Epithelial cell of proximal tubule (primary cell): ENCODE measurements at regions not wholly inside any gene's neighbourhood (a gene's known extent, or its start where the extent isn't known, plus 50 kb on each side); places are given as distances from the start of the nearest gene placed in this dataset.

ENCODE experiments used
- DNase-seq: peaks from one replicate; pipeline ENCODE4 v3.0.0-alpha.2; 2011; ENCODE audit warnings: low read depth
- H3K4me3 ChIP-seq: 2 replicates; pipeline ENCODE4 v1.5.1; 2011; ENCODE audit warnings: low read depth, mild to moderate bottlenecking, low read length
- CTCF ChIP-seq: conservative IDR thresholded peaks from 2 replicates; pipeline ENCODE4 v1.5.1; 2012; ENCODE audit warnings: low read depth, mild to moderate bottlenecking, low read length

GRCh38 chr1:187096689-187097088 lies 267.9 kb downstream of the PLA2G4A start:
- no peak for TF ChIP-seq CTCF
- no peak for DNase-seq
- H3K4me3 ChIP-seq = no peak overlapping the region

- TF ChIP-seq CTCF = no peak
- no peak for DNase-seq
These were observed 281.6 kb downstream of the PLA2G4A start for GRCh38 chr1:187110351-187110750.

GRCh38 chr1:187114792-187115191 lies 286.0 kb downstream of the PLA2G4A start:
- no peak for DNase-seq
- H3K4me3 ChIP-seq = no peak overlapping the region
- TF ChIP-seq CTCF = no peak

More at GRCh38 chr1:187110351-187110750, 281.6 kb downstream of the PLA2G4A start:
- H3K4me3 ChIP-seq = no peak overlapping the region

- no peak for DNase-seq
- TF ChIP-seq CTCF = no peak
- H3K4me3 ChIP-seq = no peak overlapping the region
These were observed 292.9 kb downstream of the PLA2G4A start for GRCh38 chr1:187121661-187122060.

GRCh38 chr1:187122566-187122965 lies 293.8 kb downstream of the PLA2G4A start:
- no peak for DNase-seq
- H3K4me3 ChIP-seq = no peak overlapping the region
- no peak for TF ChIP-seq CTCF

- TF ChIP-seq CTCF = no peak
- DNase-seq = no peak
- no peak overlapping the region for H3K4me3 ChIP-seq
These were observed 300.4 kb downstream of the PLA2G4A start for GRCh38 chr1:187129132-187129531.

GRCh38 chr1:187143783-187144182 lies 315.0 kb downstream of the PLA2G4A start:
- no peak for TF ChIP-seq CTCF
- H3K4me3 ChIP-seq = no peak overlapping the region
- DNase-seq = no peak
